H9 (cell line): ENCODE measurements at regions not wholly inside any gene's neighbourhood (a gene's known extent, or its start where the extent isn't known, plus 50 kb on each side); places are given as distances from the start of the nearest gene placed in this dataset.

ENCODE experiments used
- DNase-seq: peaks from one replicate; pipeline ENCODE4 v3.0.0-alpha.2; 2017
- H2AFZ ChIP-seq: one replicate; pipeline ENCODE4 v1.6.1; 2013; ENCODE audit warnings: mild to moderate bottlenecking, low read length, control low read depth, moderate library complexity
- H2AK5ac ChIP-seq: 2 replicates; pipeline ENCODE4 v1.6.1; 2013; ENCODE audit warnings: low read length, control low read depth, mixed read lengths; ENCODE audit not compliant: insufficient read length
- H2BK120ac ChIP-seq: one replicate; pipeline ENCODE4 v1.6.1; 2013; ENCODE audit warnings: low read depth, mild to moderate bottlenecking, low read length, control low read depth, inconsistent platforms; ENCODE audit not compliant: poor library complexity, severe bottlenecking
- H2BK12ac ChIP-seq: 2 replicates; pipeline ENCODE4 v1.6.1; 2013; ENCODE audit warnings: low read length, control low read depth, mixed read lengths, low read depth; ENCODE audit not compliant: insufficient read length
- H2BK15ac ChIP-seq: 2 replicates; pipeline ENCODE4 v1.6.1; 2013; ENCODE audit warnings: low read depth, low read length, control low read depth
- H2BK20ac ChIP-seq: one replicate; pipeline ENCODE4 v1.6.1; 2013; ENCODE audit warnings: low read depth, mild to moderate bottlenecking, low read length, control low read depth, inconsistent platforms; ENCODE audit not compliant: poor library complexity, severe bottlenecking
- H2BK5ac ChIP-seq: 2 replicates; pipeline ENCODE4 v1.6.1; 2013; ENCODE audit warnings: low read length, control low read depth, mixed read lengths; ENCODE audit not compliant: insufficient read length
- H3K14ac ChIP-seq: 2 replicates; pipeline ENCODE4 v1.6.1; 2013; ENCODE audit warnings: low read length, control low read depth; ENCODE audit not compliant: insufficient read depth
- H3K18ac ChIP-seq: 2 replicates; pipeline ENCODE4 v1.6.1; 2013; ENCODE audit warnings: low read depth, mild to moderate bottlenecking, mixed read lengths, low read length, control low read depth; ENCODE audit not compliant: insufficient read length
- H3K23ac ChIP-seq: 2 replicates; pipeline ENCODE4 v1.6.1; 2013; ENCODE audit warnings: low read length, control low read depth, mixed read lengths, low read depth; ENCODE audit not compliant: insufficient read length
- H3K23me2 ChIP-seq: 2 replicates; pipeline ENCODE4 v1.6.1; 2013; ENCODE audit warnings: low read depth, mild to moderate bottlenecking, mixed read lengths, low read length, control low read depth; ENCODE audit not compliant: insufficient read length, poor library complexity, severe bottlenecking
- H3K27ac ChIP-seq: 2 replicates; pipeline ENCODE4 v1.5.1; 2013; ENCODE audit warnings: low read length, control low read depth, mixed read lengths, low read depth; ENCODE audit not compliant: insufficient read length
- H3K27me3 ChIP-seq: 2 replicates; pipeline ENCODE4 v1.6.1; 2013; ENCODE audit warnings: low read length, control low read depth, inconsistent platforms; ENCODE audit not compliant: insufficient read depth
- H3K4ac ChIP-seq: 2 replicates; pipeline ENCODE4 v1.6.1; 2013; ENCODE audit warnings: low read depth, mild to moderate bottlenecking, control low read depth, inconsistent platforms, low read length, moderate library complexity
- H3K4me1 ChIP-seq: 2 replicates; pipeline ENCODE4 v1.6.1; 2013; ENCODE audit warnings: low read length, control low read depth, inconsistent platforms; ENCODE audit not compliant: insufficient read depth
- H3K4me2 ChIP-seq: 2 replicates; pipeline ENCODE4 v1.6.1; 2013; ENCODE audit warnings: low read length, control low read depth, mixed read lengths; ENCODE audit not compliant: insufficient read length, insufficient read depth
- H3K56ac ChIP-seq: 2 replicates; pipeline ENCODE4 v1.6.1; 2013; ENCODE audit warnings: low read depth, mild to moderate bottlenecking, mixed read lengths, low read length, control low read depth; ENCODE audit not compliant: insufficient read length
- H3K79me1 ChIP-seq: 2 replicates; pipeline ENCODE4 v1.6.1; 2013; ENCODE audit warnings: low read depth, mild to moderate bottlenecking, moderate library complexity, low read length, control low read depth, inconsistent platforms; ENCODE audit not compliant: insufficient read depth, poor library complexity, severe bottlenecking
- H3K79me2 ChIP-seq: 2 replicates; pipeline ENCODE4 v1.6.1; 2013; ENCODE audit warnings: low read length, control low read depth, inconsistent platforms; ENCODE audit not compliant: insufficient read depth
- H3K9ac ChIP-seq: 2 replicates; pipeline ENCODE4 v1.6.1; 2013; ENCODE audit warnings: low read length, control low read depth, mixed read lengths; ENCODE audit not compliant: insufficient read length; ENCODE audit errors: extremely low read depth
- H3K9me3 ChIP-seq: one replicate; pipeline ENCODE4 v1.6.1; 2013; ENCODE audit warnings: low read depth, low read length, inconsistent platforms; ENCODE audit not compliant: control insufficient read depth
- H3T11ph ChIP-seq: one replicate; pipeline ENCODE4 v1.6.1; 2013; ENCODE audit warnings: mild to moderate bottlenecking, low read length, control low read depth, inconsistent platforms
- H4K20me1 ChIP-seq: one replicate; pipeline ENCODE4 v1.6.1; 2013; ENCODE audit not compliant: control insufficient read depth, insufficient read length, insufficient read depth
- H4K5ac ChIP-seq: 2 replicates; pipeline ENCODE4 v1.6.1; 2013; ENCODE audit warnings: low read depth, mild to moderate bottlenecking, mixed read lengths, low read length, control low read depth; ENCODE audit not compliant: insufficient read length
- H4K8ac ChIP-seq: replicated peaks from 2 replicates; pipeline ENCODE4 v1.6.1; 2013; ENCODE audit warnings: low read length, control low read depth, mixed read lengths, low read depth; ENCODE audit not compliant: insufficient read length
- H4K91ac ChIP-seq: 2 replicates; pipeline ENCODE4 v1.6.1; 2013; ENCODE audit warnings: low read depth, mild to moderate bottlenecking, moderate library complexity, mixed read lengths, low read length, control low read depth; ENCODE audit not compliant: insufficient read length
- H3K27ac Mint-ChIP-seq, 3 experiments: 2 replicates in 2 of 3; 3 replicates in 1 of 3; pipeline ENCODE4 v1.8.0; 2020 to 2021; ENCODE audit warnings: mixed read lengths in 3 of 3, mild to moderate bottlenecking in 1 of 3, moderate library complexity in 1 of 3
- H3K27me3 Mint-ChIP-seq: 2 replicates; pipeline ENCODE4 v1.8.0; 2021; ENCODE audit warnings: low read depth, mild to moderate bottlenecking, moderate library complexity, mixed read lengths
- H3K36me3 Mint-ChIP-seq, 3 experiments: 2 replicates in 2 of 3; 3 replicates in 1 of 3; pipeline ENCODE4 v1.8.0; 2020 to 2021; ENCODE audit warnings: low read depth in 3 of 3, mixed read lengths in 3 of 3; ENCODE audit not compliant: insufficient read depth in 1 of 3
- H3K4me1 Mint-ChIP-seq, 2 experiments: 2 replicates each; pipeline ENCODE4 v1.8.0; 2020; ENCODE audit warnings: mixed read lengths in 2 of 2
- H3K4me3 Mint-ChIP-seq, 2 experiments: 2 replicates in 1 of 2; 3 replicates in 1 of 2; pipeline ENCODE4 v1.8.0; 2020 to 2021; ENCODE audit warnings: mild to moderate bottlenecking in 2 of 2, mixed read lengths in 2 of 2, moderate library complexity in 1 of 2
- H3K9me3 Mint-ChIP-seq, 2 experiments: 2 replicates in 1 of 2; 3 replicates in 1 of 2; pipeline ENCODE4 v1.8.0; 2020; ENCODE audit warnings: mild to moderate bottlenecking in 2 of 2, mixed read lengths in 2 of 2, moderate library complexity in 1 of 2
- WGBS: extraction: QIAGEN DNeasy Blood & Tissue Kit; methylation state at CpG from one replicate; pipeline ENCODE4 v1.1.7; 2013; ENCODE audit warnings: missing lambda C conversion rate, low lambda C conversion rate, mixed read lengths; ENCODE audit not compliant: insufficient read length; ENCODE audit errors: extremely low coverage; 5-methylcytosine and 5-hydroxymethylcytosine counted together
- TF ChIP-seq, protein P1 (sequence below): fragments of 200-600 bp; sonication (generic); conservative IDR thresholded peaks from 3 replicates; pipeline ENCODE4 v1.8.0; 2021; ENCODE audit warnings: antibody characterized with exemption, mild to moderate bottlenecking

DNA sequence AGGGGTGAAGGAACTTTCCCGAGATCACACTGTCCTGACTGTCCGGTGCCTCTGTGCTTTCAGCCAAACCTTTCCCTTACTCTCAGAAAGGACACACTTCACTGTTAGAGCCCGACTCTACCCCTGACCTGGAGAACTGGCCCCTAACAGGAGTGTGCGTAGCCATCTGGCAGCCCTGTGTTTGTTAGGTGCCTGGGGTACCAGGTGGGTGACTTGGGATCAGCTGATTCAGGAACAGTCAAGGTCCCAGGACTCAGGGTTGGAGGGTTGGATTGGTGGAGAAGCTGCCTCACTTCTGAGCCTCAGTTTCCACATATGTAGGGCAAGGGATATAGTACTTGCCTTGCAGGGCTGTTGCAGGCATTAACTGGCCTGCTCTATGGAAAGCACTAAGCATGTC, 98.3 kb upstream of the SLC6A11 start:
- H3K4me2 ChIP-seq, result no peak overlapping the region
- H2AK5ac ChIP-seq, result no peak overlapping the region
- peaks cover 5% of the 10 kb centered on the region; the same call in 1 of the 2 replicates for H3K4me1 ChIP-seq
- Mint-ChIP-seq H3K27me3 (peaks cover 24% of the 10 kb centered on the region), H3K9me3 (peaks cover 0 to 3% of the 10 kb centered on the region in 2 experiments; a peak in 3 of 5 replicates), H3K36me3 (no peaks in the 10 kb centered on the region), H3K4me1 (peaks cover 0 to 2% of the 10 kb centered on the region in 2 experiments; a peak in 2 of 4 replicates), H3K27ac (no peak overlapping the region), H3K4me3 (no peak overlapping the region)
- no peak overlapping the region for H2AFZ ChIP-seq
- H3K14ac ChIP-seq, result no peak overlapping the region
- no CpG with 5 or more reads among the region's 4 CpGs for WGBS
- no peak overlapping the region for H4K8ac ChIP-seq
- H2BK5ac ChIP-seq, result no peak overlapping the region
- DNase-seq, result no peak
- no peak overlapping the region for H3K27ac ChIP-seq
- H3T11ph ChIP-seq, result no peak overlapping the region
- no peak overlapping the region for H3K56ac ChIP-seq
- no peak overlapping the region for H2BK12ac ChIP-seq
- H3K4ac ChIP-seq, result no peak overlapping the region
- H2BK120ac ChIP-seq, result no peak overlapping the region
- no peak overlapping the region for H3K18ac ChIP-seq
- no peaks in the 10 kb centered on the region for H3K27me3 ChIP-seq
- TF ChIP-seq, protein P1, sequence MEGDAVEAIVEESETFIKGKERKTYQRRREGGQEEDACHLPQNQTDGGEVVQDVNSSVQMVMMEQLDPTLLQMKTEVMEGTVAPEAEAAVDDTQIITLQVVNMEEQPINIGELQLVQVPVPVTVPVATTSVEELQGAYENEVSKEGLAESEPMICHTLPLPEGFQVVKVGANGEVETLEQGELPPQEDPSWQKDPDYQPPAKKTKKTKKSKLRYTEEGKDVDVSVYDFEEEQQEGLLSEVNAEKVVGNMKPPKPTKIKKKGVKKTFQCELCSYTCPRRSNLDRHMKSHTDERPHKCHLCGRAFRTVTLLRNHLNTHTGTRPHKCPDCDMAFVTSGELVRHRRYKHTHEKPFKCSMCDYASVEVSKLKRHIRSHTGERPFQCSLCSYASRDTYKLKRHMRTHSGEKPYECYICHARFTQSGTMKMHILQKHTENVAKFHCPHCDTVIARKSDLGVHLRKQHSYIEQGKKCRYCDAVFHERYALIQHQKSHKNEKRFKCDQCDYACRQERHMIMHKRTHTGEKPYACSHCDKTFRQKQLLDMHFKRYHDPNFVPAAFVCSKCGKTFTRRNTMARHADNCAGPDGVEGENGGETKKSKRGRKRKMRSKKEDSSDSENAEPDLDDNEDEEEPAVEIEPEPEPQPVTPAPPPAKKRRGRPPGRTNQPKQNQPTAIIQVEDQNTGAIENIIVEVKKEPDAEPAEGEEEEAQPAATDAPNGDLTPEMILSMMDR, result no peak
- H3K9ac ChIP-seq, result no peak overlapping the region
- no peak overlapping the region for H2BK15ac ChIP-seq
- H3K23ac ChIP-seq, result no peak overlapping the region
- no peaks in the 10 kb centered on the region for H3K79me1 ChIP-seq
- no peaks in the 10 kb centered on the region for H3K79me2 ChIP-seq
- no peak overlapping the region for H4K91ac ChIP-seq
- H3K23me2 ChIP-seq, result no peaks in the 10 kb centered on the region
- H4K5ac ChIP-seq, result no peak overlapping the region
- no peaks in the 10 kb centered on the region for H4K20me1 ChIP-seq
- H2BK20ac ChIP-seq, result no peak overlapping the region
- no peaks in the 10 kb centered on the region for H3K9me3 ChIP-seq
